Gastrocnemius medialis (tissue), 4 donors: ENCODE measurements at regions not wholly inside any gene's neighbourhood (a gene's known extent, or its start where the extent isn't known, plus 50 kb on each side); places are given as distances from the start of the nearest gene placed in this dataset.

Source experiments
- ATAC-seq, 2 donors: fragments of 150-250 bp; one replicate each; pipeline ENCODE4 v1.9.1; 2016
- DNase-seq, 2 donors: peaks; one replicate each; pipeline ENCODE4 v3.0.0-alpha.2; 2019
- H3K27ac ChIP-seq, 4 donors: fragments of 200-600 bp; sonication (generic); 1 replicate in 1 of 4; 2 replicates in 3 of 4; pipeline ENCODE4 v1.5.1; 2016 to 2018; ENCODE audit warnings: mild to moderate bottlenecking in 2 of 4, moderate library complexity in 1 of 4
- H3K27me3 ChIP-seq, 3 donors: fragments of 200-600 bp; sonication (generic) in 2 of 3; 1 replicate in 1 of 3; 2 replicates in 2 of 3; pipeline versions ENCODE4 v1.5.1 to v1.6.0; 2016 to 2019; ENCODE audit warnings: mild to moderate bottlenecking in 1 of 3, moderate library complexity in 1 of 3
- H3K36me3 ChIP-seq, 2 donors: fragments of 200-600 bp; sonication (generic) in 1 of 2; one replicate each; pipeline ENCODE4 v1.5.1; 2017 to 2018
- H3K4me1 ChIP-seq, 2 donors: fragments of 200-600 bp; sonication (generic) in 1 of 2; one replicate each; pipeline ENCODE4 v1.5.1; 2016 to 2017; ENCODE audit warnings: mild to moderate bottlenecking in 2 of 2
- H3K4me3 ChIP-seq, 4 donors: fragments of 200-600 bp; sonication (generic) in 3 of 4; 1 replicate in 1 of 4; 2 replicates in 3 of 4; pipeline ENCODE4 v1.5.1; 2016 to 2019; ENCODE audit warnings: mild to moderate bottlenecking in 2 of 4
- H3K9me3 ChIP-seq, 3 donors: fragments of 200-600 bp; sonication (generic) in 2 of 3; 1 replicate in 1 of 3; 2 replicates in 2 of 3; pipeline ENCODE4 v1.5.1; 2016 to 2019
- POLR2A ChIP-seq, 2 donors: fragments of 450-650 bp; IDR thresholded peaks; one replicate each; pipeline ENCODE4 v1.6.1; 2017; ENCODE audit warnings: antibody characterized with exemption in 2 of 2, mild to moderate bottlenecking in 2 of 2, moderate library complexity in 2 of 2
- in situ Hi-C, 4 donors: fragments of 200-750 bp; cut with MboI; loops; one replicate each; pipeline versions ENCODE4 v1.15.0 to v1.8.0; 2017; ENCODE audit warnings: low sequenced_read_pairs in 4 of 4
- intact Hi-C: fragments of 100-400 bp; cut with DNase I; formaldehyde crosslinking; loops from one replicate; pipeline ENCODE4 v1.15.1; 2023; ENCODE audit warnings: low total_unique reads
- TF ChIP-seq, protein P1 (sequence below), 5 experiments: fragments of 450-650 bp in 3 of 5; fragments of 200-600 bp in 2 of 5; sonication (generic) in 2 of 5; IDR thresholded peaks in 4 of 5; conservative IDR thresholded peaks in 1 of 5; 1 replicate in 4 of 5; 2 replicates in 1 of 5; pipeline ENCODE4 v1.5.1; 2016 to 2019; ENCODE audit warnings: antibody characterized with exemption in 5 of 5, mild to moderate bottlenecking in 3 of 5, moderate library complexity in 3 of 5

DNA sequence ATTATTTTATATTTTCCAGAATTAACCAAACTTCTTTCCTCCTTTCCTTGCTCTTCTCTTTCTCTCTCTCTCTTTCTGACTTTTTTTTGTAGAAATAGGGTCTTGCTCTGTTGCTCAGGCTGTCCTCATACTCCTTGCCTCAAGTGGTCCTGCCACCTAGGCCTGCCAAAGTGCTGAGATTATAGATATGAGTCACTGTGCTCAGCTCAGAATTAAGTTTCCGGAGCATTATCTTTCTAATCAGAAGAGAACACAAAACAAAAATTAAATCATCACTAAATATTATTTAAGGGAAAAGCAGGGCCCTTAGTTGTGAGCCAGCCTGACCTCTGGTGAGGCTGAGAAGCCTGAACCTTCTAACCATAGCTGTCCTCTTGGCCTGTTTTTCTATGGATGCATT is 168.2 kb downstream of the SOX2 start:
- no peaks in the 10 kb centered on the region for H3K27me3 ChIP-seq
- H3K36me3 ChIP-seq: no peaks in the 10 kb centered on the region
- H3K4me1 ChIP-seq: no peaks in the 10 kb centered on the region
- DNase-seq (no peak), ATAC-seq (no peak)
- intact Hi-C loops (no loop called here), in situ Hi-C loops (no loop called here)
- TF ChIP-seq POLR2A (IDR thresholded peaks at IDR 0.05): no peak
- H3K4me3 ChIP-seq: no peak overlapping the region
- no peaks in the 10 kb centered on the region for H3K9me3 ChIP-seq
- H3K27ac ChIP-seq: no peak overlapping the region

DNA sequence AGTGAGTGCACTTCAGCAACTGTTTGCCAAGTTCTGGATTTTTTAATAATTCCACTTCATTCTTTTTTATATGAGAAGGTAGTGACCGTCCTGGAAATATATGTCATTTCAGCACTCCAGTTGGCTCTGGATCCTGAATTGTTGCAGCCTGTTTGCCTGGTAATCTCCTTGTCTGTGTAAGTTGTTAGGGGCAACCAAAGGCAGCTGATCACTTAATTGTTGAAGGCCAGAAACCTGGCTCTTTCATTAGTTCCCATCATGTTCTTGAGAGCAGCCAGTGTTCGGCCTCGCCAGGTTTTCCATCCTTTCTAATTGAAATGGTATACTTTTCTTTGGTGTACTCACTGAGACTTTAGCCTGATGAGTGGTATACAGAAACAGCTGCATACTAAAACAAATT is 168.6 kb downstream of the SOX2 start:
- Histone ChIP-seq H3K27ac (no peak overlapping the region), H3K4me1 (no peaks in the 10 kb centered on the region), H3K27me3 (no peaks in the 10 kb centered on the region), H3K4me3 (no peak overlapping the region), H3K9me3 (no peaks in the 10 kb centered on the region), H3K36me3 (no peaks in the 10 kb centered on the region)
- intact Hi-C loops: no loop called here
- ATAC-seq: no peak
- no peak for TF ChIP-seq POLR2A (IDR thresholded peaks at IDR 0.05)
- TF ChIP-seq, protein P1, sequence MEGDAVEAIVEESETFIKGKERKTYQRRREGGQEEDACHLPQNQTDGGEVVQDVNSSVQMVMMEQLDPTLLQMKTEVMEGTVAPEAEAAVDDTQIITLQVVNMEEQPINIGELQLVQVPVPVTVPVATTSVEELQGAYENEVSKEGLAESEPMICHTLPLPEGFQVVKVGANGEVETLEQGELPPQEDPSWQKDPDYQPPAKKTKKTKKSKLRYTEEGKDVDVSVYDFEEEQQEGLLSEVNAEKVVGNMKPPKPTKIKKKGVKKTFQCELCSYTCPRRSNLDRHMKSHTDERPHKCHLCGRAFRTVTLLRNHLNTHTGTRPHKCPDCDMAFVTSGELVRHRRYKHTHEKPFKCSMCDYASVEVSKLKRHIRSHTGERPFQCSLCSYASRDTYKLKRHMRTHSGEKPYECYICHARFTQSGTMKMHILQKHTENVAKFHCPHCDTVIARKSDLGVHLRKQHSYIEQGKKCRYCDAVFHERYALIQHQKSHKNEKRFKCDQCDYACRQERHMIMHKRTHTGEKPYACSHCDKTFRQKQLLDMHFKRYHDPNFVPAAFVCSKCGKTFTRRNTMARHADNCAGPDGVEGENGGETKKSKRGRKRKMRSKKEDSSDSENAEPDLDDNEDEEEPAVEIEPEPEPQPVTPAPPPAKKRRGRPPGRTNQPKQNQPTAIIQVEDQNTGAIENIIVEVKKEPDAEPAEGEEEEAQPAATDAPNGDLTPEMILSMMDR (IDR thresholded peaks at IDR 0.05 in 4 of 5, conservative IDR thresholded peaks at IDR 0.05 in 1 of 5): no peak
- DNase-seq: no peak
- in situ Hi-C loops: no loop called here

DNA sequence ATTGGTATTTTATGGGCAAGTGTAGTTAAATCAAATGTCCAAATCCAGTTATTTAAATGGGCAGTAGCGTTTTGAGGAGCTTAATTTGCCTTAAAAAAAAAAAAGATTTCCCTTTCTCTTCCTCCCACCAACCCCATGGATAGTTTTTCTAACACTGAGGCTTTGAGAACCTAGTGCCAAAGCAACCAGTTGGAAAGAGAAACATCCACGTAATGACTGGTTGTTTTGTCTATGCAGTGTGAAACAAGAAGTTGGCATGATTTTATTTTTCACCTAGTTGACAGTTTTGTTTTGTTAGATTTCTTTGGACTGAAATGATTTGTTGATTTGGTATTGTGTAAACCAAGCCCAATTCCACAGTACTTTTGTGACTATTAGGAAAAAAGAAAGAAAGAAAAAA is 170.0 kb downstream of the SOX2 start:
- Histone ChIP-seq H3K27ac (no peak overlapping the region), H3K27me3 (no peaks in the 10 kb centered on the region), H3K4me3 (no peak overlapping the region), H3K36me3 (no peaks in the 10 kb centered on the region), H3K9me3 (no peaks in the 10 kb centered on the region), H3K4me1 (no peaks in the 10 kb centered on the region)
- no peak for ATAC-seq
- no peak for DNase-seq
- no peak for TF ChIP-seq POLR2A (IDR thresholded peaks at IDR 0.05)
- TF ChIP-seq, protein P1 (IDR thresholded peaks at IDR 0.05 in 4 of 5, conservative IDR thresholded peaks at IDR 0.05 in 1 of 5): no peak
- in situ Hi-C loops (no loop called here), intact Hi-C loops (no loop called here)

DNA sequence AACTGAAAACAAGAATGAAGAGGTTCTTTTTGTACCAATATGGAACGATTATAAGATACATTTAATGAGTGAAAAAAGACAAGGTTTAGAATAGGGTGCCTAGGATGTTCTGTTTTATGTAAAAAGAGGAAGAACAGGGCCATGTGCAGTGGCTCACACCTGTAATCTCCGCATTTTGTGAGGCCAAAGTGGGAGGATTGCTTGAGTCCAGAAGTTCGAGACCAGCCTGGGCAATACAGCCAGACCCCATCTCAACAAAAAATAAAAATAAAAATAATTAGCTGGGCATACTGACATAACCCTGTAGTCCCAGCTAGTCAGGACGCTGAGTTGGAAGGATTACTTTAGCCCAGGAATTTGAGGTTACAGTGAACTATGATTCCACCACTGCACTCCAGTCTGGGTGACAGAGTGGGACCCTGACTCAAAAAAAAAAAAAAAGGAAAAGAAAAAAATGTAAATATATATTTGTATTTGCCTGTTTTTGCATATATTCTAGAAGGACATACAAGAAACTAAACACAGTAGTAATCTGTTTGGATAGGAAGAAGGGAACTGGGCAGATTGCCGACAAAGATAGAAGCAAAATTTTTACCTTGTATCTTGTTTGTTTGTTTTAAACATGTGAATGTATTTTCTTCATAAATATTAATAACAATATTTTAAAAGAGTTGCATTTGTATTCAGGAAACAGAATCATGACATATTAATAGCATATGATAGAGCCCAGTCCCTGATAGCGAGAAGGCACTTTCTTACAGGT is 174.3 kb downstream of the SOX2 start:
- Histone ChIP-seq H3K9me3 (no peaks in the 10 kb centered on the region), H3K36me3 (no peaks in the 10 kb centered on the region)

DNA sequence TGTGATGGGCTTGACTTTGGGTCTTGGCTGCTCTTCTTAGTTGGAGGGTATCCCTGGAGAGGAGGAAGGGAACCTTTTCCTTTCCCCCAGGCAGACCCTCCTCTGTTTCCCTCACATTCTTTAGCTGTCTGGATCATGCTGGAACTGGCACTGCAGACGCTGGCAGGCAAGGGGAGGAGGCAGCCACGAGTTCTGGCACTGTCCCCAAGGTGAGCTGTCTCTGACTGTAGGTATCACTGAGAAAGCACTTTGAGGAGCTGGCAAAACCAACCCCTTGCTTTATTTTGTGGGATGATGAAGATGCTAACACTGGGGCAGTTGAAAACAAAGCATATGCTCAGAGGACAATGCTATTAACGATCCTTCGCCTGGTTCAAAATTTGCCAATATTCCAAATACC is 175.0 kb downstream of the SOX2 start:
- H3K4me3 ChIP-seq: no peak overlapping the region
- DNase-seq: no peak
- in situ Hi-C loops (no loop called here), intact Hi-C loops (no loop called here)
- H3K36me3 ChIP-seq: no peaks in the 10 kb centered on the region
- H3K4me1 ChIP-seq: no peaks in the 10 kb centered on the region
- H3K27me3 ChIP-seq: no peaks in the 10 kb centered on the region
- no peak for ATAC-seq
- no peaks in the 10 kb centered on the region for H3K9me3 ChIP-seq
- H3K27ac ChIP-seq: no peak overlapping the region
- TF ChIP-seq POLR2A (IDR thresholded peaks at IDR 0.05): no peak
- TF ChIP-seq, protein P1 (IDR thresholded peaks at IDR 0.05 in 4 of 5, conservative IDR thresholded peaks at IDR 0.05 in 1 of 5): no peak

More for the DNA sequence above, 174.3 kb downstream of the SOX2 start:
- Histone ChIP-seq H3K27me3 (no peaks in the 10 kb centered on the region), H3K4me3 (no peak overlapping the region), H3K4me1 (no peaks in the 10 kb centered on the region), H3K27ac (no peak overlapping the region)
- ATAC-seq: no peak
- no peak for TF ChIP-seq POLR2A (IDR thresholded peaks at IDR 0.05)
- TF ChIP-seq, protein P1 (IDR thresholded peaks at IDR 0.05 in 4 of 5, conservative IDR thresholded peaks at IDR 0.05 in 1 of 5): no peak
- in situ Hi-C loops (no loop called here), intact Hi-C loops (no loop called here)
- no peak for DNase-seq
